Left renal pelvis (tissue), 4 donors: ENCODE measurements at regions not wholly inside any gene's neighbourhood (a gene's known extent, or its start where the extent isn't known, plus 50 kb on each side); places are given as distances from the start of the nearest gene placed in this dataset.
"Not testable (repeated sequence)": the region's sequence is repeated elsewhere in the genome, so short reads cannot be mapped to it uniquely, and the experiment has no call there.

Experiments used
- DNase-seq, 4 donors: peaks; one replicate each; pipeline ENCODE4 v3.0.0-alpha.2; 2013; ENCODE audit warnings: low read depth in 4 of 4, low spot score in 3 of 4

- no peak for DNase-seq
Measured at GRCh38 chr3:153369561-153370374, 207.7 kb downstream of the RAP2B start.

- DNase-seq: no peak
Measured at GRCh38 chr3:153370680-153371079, 208.7 kb downstream of the RAP2B start.

GRCh38 chr3:153372326-153372725, 210.3 kb downstream of the RAP2B start:
- DNase-seq: no peak

- no peak for DNase-seq
Measured at GRCh38 chr3:153373606-153374005, 211.6 kb downstream of the RAP2B start.

- DNase-seq: not testable (repeated sequence)
Measured at GRCh38 chr3:153378366-153378765, 216.3 kb downstream of the RAP2B start.

- DNase-seq: no peak
Measured at GRCh38 chr3:153379516-153379915, 217.5 kb downstream of the RAP2B start.

GRCh38 chr3:153385343-153385742, 223.3 kb downstream of the RAP2B start:
- no peak for DNase-seq

GRCh38 chr3:153392363-153392762, 230.3 kb downstream of the RAP2B start:
- DNase-seq: no peak

- no peak for DNase-seq
Measured at GRCh38 chr3:153394017-153394416, 232.0 kb downstream of the RAP2B start.

- DNase-seq: no peak
Measured at GRCh38 chr3:153396581-153396980, 234.6 kb downstream of the RAP2B start.

- DNase-seq: no peak
Measured at GRCh38 chr3:153397794-153398193, 235.8 kb downstream of the RAP2B start.

- DNase-seq: no peak
Measured at GRCh38 chr3:153399636-153400035, 237.6 kb downstream of the RAP2B start.

GRCh38 chr3:153400641-153401040, 238.6 kb downstream of the RAP2B start:
- no peak for DNase-seq

GRCh38 chr3:153404157-153404556, 242.1 kb downstream of the RAP2B start:
- DNase-seq: no peak

GRCh38 chr3:153405320-153405719, 243.3 kb downstream of the RAP2B start:
- DNase-seq: not testable (repeated sequence)

GRCh38 chr3:153410517-153410916, 248.5 kb downstream of the RAP2B start:
- no peak for DNase-seq

GRCh38 chr3:153414982-153415381, 253.0 kb downstream of the RAP2B start:
- DNase-seq: no peak

- no peak for DNase-seq
Measured at GRCh38 chr3:153422314-153422713, 260.3 kb downstream of the RAP2B start.

- DNase-seq: not testable (repeated sequence)
Measured at GRCh38 chr3:153423820-153424219, 261.8 kb downstream of the RAP2B start.

GRCh38 chr3:153426344-153426743, 264.3 kb downstream of the RAP2B start:
- no peak for DNase-seq

GRCh38 chr3:153426803-153427202, 264.8 kb downstream of the RAP2B start:
- DNase-seq: no peak

- DNase-seq: no peak
Measured at GRCh38 chr3:153429821-153430220, 267.8 kb downstream of the RAP2B start.

- DNase-seq: no peak
Measured at GRCh38 chr3:153431076-153431475, 269.1 kb downstream of the RAP2B start.
